HCT116 (cell line): ENCODE measurements at regions not wholly inside any gene's neighbourhood (a gene's known extent, or its start where the extent isn't known, plus 50 kb on each side); places are given as distances from the start of the nearest gene placed in this dataset.

ENCODE experiments used
- ATAC-seq: fragments of 200-7000 bp; cut with Tn5 transposase; 2 replicates; pipeline ENCODE4 v1.9.1; 2020; ENCODE audit warnings: mild to moderate bottlenecking, moderate library complexity
- BruUV-seq: library from RNA; stranded (reverse); fragments of 400-500 nt; replicated peaks from 2 replicates; lab custom pipeline; 2021; lab: Mats Ljungman, UMichigan
- CTCF ChIA-PET: fragments of 300-600 bp; sonication (Branson Sonifier 250); formaldehyde crosslinking; loops from one replicate; lab custom pipeline; 2021; ENCODE audit warnings: antibody characterized with exemption; lab: Charles Lee
- POLR2A ChIA-PET: fragments of 300-600, 350-600 bp; sonication (Branson Sonifier 250); formaldehyde crosslinking; loops from one replicate; lab custom pipeline; 2021; ENCODE audit warnings: antibody characterized with exemption; lab: Charles Lee
- RAD21 ChIA-PET, 2 experiments: fragments of 300-600 bp; sonication (Branson Sonifier 250); formaldehyde crosslinking; loops; one replicate each; lab custom pipeline; 2023; ENCODE audit warnings: low total read pairs in 2 of 2; ENCODE audit not compliant: uncharacterized antibody in 2 of 2, unreplicated experiment in 2 of 2, low non-redundant PET in 1 of 2; lab: Charles Lee
- DNase-seq: peaks from one replicate; pipeline ENCODE4 v3.0.0-alpha.2; 2010; ENCODE audit warnings: low read depth, low spot score
- H2AFZ ChIP-seq: fragments of 200-600 bp; shearing (Covaris generic), sonication (generic); 2 replicates; pipeline ENCODE4 v1.6.1; 2017; ENCODE audit warnings: low read depth, mixed run types, mixed read lengths, antibody characterized with exemption, low read length; ENCODE audit not compliant: poor library complexity, severe bottlenecking
- H3K27ac ChIP-seq: 2 replicates; pipeline ENCODE4 v1.5.1; 2012; ENCODE audit warnings: low read depth, low read length
- H3K27me3 ChIP-seq: fragments of 200-600 bp; sonication (generic); 2 replicates; pipeline ENCODE4 v1.6.1; 2016; ENCODE audit warnings: mixed run types, low read length, mixed read lengths; ENCODE audit not compliant: insufficient read depth
- H3K36me3 ChIP-seq, 2 experiments: fragments of 200-500 bp in 1 of 2; fragments of 200-600 bp in 1 of 2; sonication (Bioruptor generic) in 1 of 2; sonication (generic) in 1 of 2; 2 replicates each; pipeline versions ENCODE4 v1.5.1 to v1.6.1; 2014 to 2016; ENCODE audit warnings: low read length in 2 of 2, inconsistent platforms in 1 of 2, mixed read lengths in 1 of 2, mixed run types in 1 of 2; ENCODE audit not compliant: insufficient read depth in 2 of 2, control insufficient read depth in 1 of 2
- H3K4me1 ChIP-seq, 2 experiments: fragments of 200-600 bp in 1 of 2; sonication (generic) in 1 of 2; 2 replicates each; pipeline versions ENCODE4 v1.5.1 to v1.6.1; 2012 to 2017; ENCODE audit warnings: low read length in 2 of 2, inconsistent platforms in 1 of 2, mild to moderate bottlenecking in 1 of 2, mixed read lengths in 1 of 2, mixed run types in 1 of 2, moderate library complexity in 1 of 2; ENCODE audit not compliant: insufficient read depth in 2 of 2, control insufficient read depth in 1 of 2
- H3K4me2 ChIP-seq: fragments of 200-600 bp; sonication (generic); 2 replicates; pipeline ENCODE4 v1.6.1; 2017; ENCODE audit warnings: mixed run types, low read length, mixed read lengths
- H3K4me3 ChIP-seq, 2 experiments: fragments of 200-600 bp in 1 of 2; sonication (generic) in 1 of 2; replicated peaks in 1 of 2; 2 replicates each; pipeline ENCODE4 v1.5.1; 2011 to 2016; ENCODE audit warnings: low read length in 2 of 2, control low read depth in 1 of 2, low read depth in 1 of 2, mild to moderate bottlenecking in 1 of 2, mixed read lengths in 1 of 2, mixed run types in 1 of 2
- H3K79me2 ChIP-seq: fragments of 200-600 bp; sonication (generic); 2 replicates; pipeline ENCODE4 v1.6.1; 2017; ENCODE audit warnings: mild to moderate bottlenecking, mixed run types, low read length, moderate library complexity, mixed read lengths; ENCODE audit not compliant: insufficient read depth
- H3K9ac ChIP-seq: fragments of 200-600 bp; sonication (generic); 2 replicates; pipeline ENCODE4 v1.6.1; 2016; ENCODE audit warnings: low read length, mixed read lengths
- H3K9me2 ChIP-seq: fragments of 200-600 bp; sonication (generic), shearing (Covaris generic); 2 replicates; pipeline ENCODE4 v1.6.1; 2017; ENCODE audit warnings: mixed run types, mild to moderate bottlenecking, moderate library complexity; ENCODE audit not compliant: insufficient read depth
- H3K9me3 ChIP-seq, 2 experiments: fragments of 200-500 bp in 1 of 2; fragments of 200-600 bp in 1 of 2; sonication (Bioruptor generic) in 1 of 2; sonication (generic) in 1 of 2; 2 replicates each; pipeline ENCODE4 v1.6.1; 2014 to 2017; ENCODE audit warnings: low read length in 2 of 2, mixed read lengths in 2 of 2, inconsistent platforms in 1 of 2, low read depth in 1 of 2, mild to moderate bottlenecking in 1 of 2, mixed run types in 1 of 2, moderate library complexity in 1 of 2; ENCODE audit not compliant: control insufficient read depth in 1 of 2, insufficient read depth in 1 of 2
- H4K20me1 ChIP-seq: fragments of 200-600 bp; sonication (generic), shearing (Covaris generic); 2 replicates; pipeline ENCODE4 v1.6.1; 2017; ENCODE audit warnings: mixed run types, mild to moderate bottlenecking, moderate library complexity; ENCODE audit not compliant: insufficient read depth
- ATF3 ChIP-seq: IDR thresholded peaks from 2 replicates; pipeline ENCODE4 v1.6.1; 2012
- CBX3 ChIP-seq: IDR thresholded peaks from 2 replicates; pipeline ENCODE4 v1.6.1; 2012; ENCODE audit warnings: low read depth
- CTCF ChIP-seq, 3 experiments: fragments of 200-600 bp in 1 of 3; sonication (generic) in 1 of 3; IDR thresholded peaks in 2 of 3; conservative IDR thresholded peaks in 1 of 3; 2 replicates each; pipeline ENCODE4 v1.5.1; 2012 to 2017; ENCODE audit warnings: low read depth in 2 of 3, low read length in 2 of 3, antibody characterized with exemption in 1 of 3, borderline replicate concordance in 1 of 3, control low read depth in 1 of 3, mild to moderate bottlenecking in 1 of 3, mixed read lengths in 1 of 3, mixed run types in 1 of 3, moderate library complexity in 1 of 3; ENCODE audit not compliant: insufficient read depth in 1 of 3
- ELF1 ChIP-seq: IDR thresholded peaks from 2 replicates; pipeline ENCODE4 v1.6.1; 2012; ENCODE audit warnings: low read depth, borderline replicate concordance
- EZH2phosphoT487 ChIP-seq: fragments of 200-600 bp; IDR thresholded peaks from 2 replicates; pipeline ENCODE4 v1.6.1; 2018; ENCODE audit warnings: antibody characterized with exemption, borderline replicate concordance
- FOSL1 ChIP-seq: IDR thresholded peaks from 2 replicates; pipeline ENCODE4 v1.6.1; 2012; ENCODE audit warnings: low read depth
- POLR2A ChIP-seq: IDR thresholded peaks from 2 replicates; pipeline ENCODE4 v1.7.0; 2011; ENCODE audit warnings: borderline replicate concordance; ENCODE audit not compliant: insufficient read depth, insufficient read length; ENCODE audit errors: extremely low read depth
- POLR2AphosphoS5 ChIP-seq: IDR thresholded peaks from 2 replicates; pipeline ENCODE4 v1.6.1; 2011; ENCODE audit warnings: mild to moderate bottlenecking, low read depth, low read length, moderate library complexity
- RAD21 ChIP-seq: IDR thresholded peaks from 2 replicates; pipeline ENCODE4 v1.6.1; 2012; ENCODE audit warnings: low read depth, mild to moderate bottlenecking
- SRF ChIP-seq: IDR thresholded peaks from 2 replicates; pipeline ENCODE4 v1.6.1; 2012; ENCODE audit warnings: low read depth
- TCF7L2 ChIP-seq: IDR thresholded peaks from 2 replicates; pipeline ENCODE4 v1.7.0; 2011; ENCODE audit warnings: borderline replicate concordance, inconsistent platforms; ENCODE audit not compliant: insufficient read depth, insufficient read length; ENCODE audit errors: extremely low read depth
- ZFX ChIP-seq: fragments of 450-650 bp; IDR thresholded peaks from 2 replicates; pipeline ENCODE4 v1.6.1; 2017
- ZNF274 ChIP-seq: fragments of 200-500 bp; sonication (Bioruptor generic); IDR thresholded peaks from 2 replicates; pipeline ENCODE4 v1.6.1; 2014; ENCODE audit warnings: mild to moderate bottlenecking, low read depth, low read length, inconsistent platforms
- intact Hi-C: fragments of 100-400 bp; cut with micrococcal nuclease; formaldehyde crosslinking; loops from 2 replicates; pipeline ENCODE4 v1.10.0; 2022
- TF ChIP-seq, protein P1 (sequence below): IDR thresholded peaks from 2 replicates; pipeline ENCODE4 v1.6.1; 2012; ENCODE audit warnings: low read depth

- Histone ChIP-seq H3K27ac (no peak overlapping the region), H3K9ac (no peak overlapping the region), H3K9me2 (no peaks in the 10 kb centered on the region), H3K9me3 (no peaks in the 10 kb centered on the region), H3K4me2 (no peak overlapping the region), H3K79me2 (no peaks in the 10 kb centered on the region), H3K4me3 (no peak overlapping the region), H3K27me3 (peaks cover 10% of the 10 kb centered on the region; the same call in 1 of the 2 replicates), H2AFZ (no peak overlapping the region), H3K36me3 (no peaks in the 10 kb centered on the region), H4K20me1 (no peaks in the 10 kb centered on the region), H3K4me1 (no peaks in the 10 kb centered on the region)
- BruUV-seq: no TSS peak
- ChIA-PET RAD21 (no interaction called here), POLR2A (no interaction called here), CTCF (no interaction called here)
- ATAC-seq (no peak), DNase-seq (no peak)
- no peak for TF ChIP-seq POLR2AphosphoS5
- TF ChIP-seq RAD21: no peak
- TF ChIP-seq ATF3: no peak
- TF ChIP-seq FOSL1: no peak
- TF ChIP-seq EZH2phosphoT487: no peak
- no peak for TF ChIP-seq CBX3
- TF ChIP-seq, protein P1, sequence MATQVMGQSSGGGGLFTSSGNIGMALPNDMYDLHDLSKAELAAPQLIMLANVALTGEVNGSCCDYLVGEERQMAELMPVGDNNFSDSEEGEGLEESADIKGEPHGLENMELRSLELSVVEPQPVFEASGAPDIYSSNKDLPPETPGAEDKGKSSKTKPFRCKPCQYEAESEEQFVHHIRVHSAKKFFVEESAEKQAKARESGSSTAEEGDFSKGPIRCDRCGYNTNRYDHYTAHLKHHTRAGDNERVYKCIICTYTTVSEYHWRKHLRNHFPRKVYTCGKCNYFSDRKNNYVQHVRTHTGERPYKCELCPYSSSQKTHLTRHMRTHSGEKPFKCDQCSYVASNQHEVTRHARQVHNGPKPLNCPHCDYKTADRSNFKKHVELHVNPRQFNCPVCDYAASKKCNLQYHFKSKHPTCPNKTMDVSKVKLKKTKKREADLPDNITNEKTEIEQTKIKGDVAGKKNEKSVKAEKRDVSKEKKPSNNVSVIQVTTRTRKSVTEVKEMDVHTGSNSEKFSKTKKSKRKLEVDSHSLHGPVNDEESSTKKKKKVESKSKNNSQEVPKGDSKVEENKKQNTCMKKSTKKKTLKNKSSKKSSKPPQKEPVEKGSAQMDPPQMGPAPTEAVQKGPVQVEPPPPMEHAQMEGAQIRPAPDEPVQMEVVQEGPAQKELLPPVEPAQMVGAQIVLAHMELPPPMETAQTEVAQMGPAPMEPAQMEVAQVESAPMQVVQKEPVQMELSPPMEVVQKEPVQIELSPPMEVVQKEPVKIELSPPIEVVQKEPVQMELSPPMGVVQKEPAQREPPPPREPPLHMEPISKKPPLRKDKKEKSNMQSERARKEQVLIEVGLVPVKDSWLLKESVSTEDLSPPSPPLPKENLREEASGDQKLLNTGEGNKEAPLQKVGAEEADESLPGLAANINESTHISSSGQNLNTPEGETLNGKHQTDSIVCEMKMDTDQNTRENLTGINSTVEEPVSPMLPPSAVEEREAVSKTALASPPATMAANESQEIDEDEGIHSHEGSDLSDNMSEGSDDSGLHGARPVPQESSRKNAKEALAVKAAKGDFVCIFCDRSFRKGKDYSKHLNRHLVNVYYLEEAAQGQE: no peak
- no peak for TF ChIP-seq ELF1
- TF ChIP-seq CTCF (IDR thresholded peaks at IDR 0.05 in 2 of 3, conservative IDR thresholded peaks at IDR 0.05 in 1 of 3; ENCODE audit: borderline replicate concordance in 1 of 3, insufficient read depth in 1 of 3, low read depth in 2 of 3, low read length in 2 of 3): no peak
- no peak for TF ChIP-seq SRF
- TF ChIP-seq TCF7L2: no peak
- TF ChIP-seq ZNF274: no peak
- no peak for TF ChIP-seq POLR2A
- no peak for TF ChIP-seq ZFX
- intact Hi-C loops: no loop called here
Observed at GRCh38 chr2:128452024-128452411, 133.3 kb upstream of the HS6ST1 start.
